Kidney (tissue), 13 donors: ENCODE measurements at regions not wholly inside any gene's neighbourhood (a gene's known extent, or its start where the extent isn't known, plus 50 kb on each side); places are given as distances from the start of the nearest gene placed in this dataset.

Experiments used
- DNase-seq, 5 donors: peaks; one replicate each; pipeline ENCODE4 v3.0.0-alpha.2; 2013 to 2020
- FAIRE-seq: peaks from 2 replicates; lab custom pipeline; 2012; peaks lifted over from hg19 to GRCh38; lab: Jason Lieb, UNC
- H3K27ac ChIP-seq, 2 donors: one replicate each; pipeline ENCODE4 v1.7.0; 2013; ENCODE audit warnings: low read depth in 2 of 2, low read length in 2 of 2, inconsistent platforms in 1 of 2
- H3K27me3 ChIP-seq: one replicate; pipeline ENCODE4 v1.7.1; 2013; ENCODE audit warnings: low read length, inconsistent platforms; ENCODE audit not compliant: control insufficient read depth, insufficient read depth
- H3K36me3 ChIP-seq, 3 donors: one replicate each; pipeline versions ENCODE4 v1.7.0 to v1.7.1; 2013; ENCODE audit warnings: low read length in 3 of 3, control low read depth in 1 of 3, inconsistent platforms in 1 of 3; ENCODE audit not compliant: insufficient read depth in 3 of 3, control insufficient read depth in 2 of 3
- H3K4me1 ChIP-seq, 3 donors: one replicate each; pipeline versions ENCODE4 v1.7.0 to v1.7.1; 2013; ENCODE audit warnings: low read length in 3 of 3, inconsistent platforms in 1 of 3, low read depth in 1 of 3; ENCODE audit not compliant: control insufficient read depth in 2 of 3, insufficient read depth in 2 of 3
- H3K4me3 ChIP-seq, 3 donors: one replicate each; pipeline versions ENCODE4 v1.7.0 to v1.8.1; 2013; ENCODE audit warnings: low read length in 3 of 3, control low read depth in 1 of 3, inconsistent platforms in 1 of 3
- H3K9ac ChIP-seq, 3 donors: one replicate each; pipeline versions ENCODE4 v1.7.0 to v1.7.1; 2013; ENCODE audit warnings: low read length in 3 of 3, control low read depth in 1 of 3, inconsistent platforms in 1 of 3
- H3K9me3 ChIP-seq, 3 donors: one replicate each; pipeline versions ENCODE4 v1.7.0 to v1.7.1; 2013; ENCODE audit warnings: low read length in 3 of 3, control low read depth in 1 of 3, inconsistent platforms in 1 of 3; ENCODE audit not compliant: control insufficient read depth in 2 of 3, insufficient read depth in 1 of 3
- CTCF ChIP-seq: IDR thresholded peaks from 3 replicates; pipeline ENCODE4 v1.5.1; 2012; ENCODE audit warnings: mild to moderate bottlenecking, moderate library complexity, borderline replicate concordance; ENCODE audit not compliant: insufficient read depth; ENCODE audit errors: extremely low read depth
- intact Hi-C: fragments of 100-400 bp; cut with DNase I; formaldehyde crosslinking; loops from one replicate; pipeline ENCODE4 v1.11.1; 2022
- donor health status: control.
- donor health status: control.
- donor health status: control.
- donor health status: control.
- donor health status: control.
- donor health status: DM: yes; HTN: yes; CAD: no.
- donor health status: Normal renal cell carcinoma (clear cell type).

DNA sequence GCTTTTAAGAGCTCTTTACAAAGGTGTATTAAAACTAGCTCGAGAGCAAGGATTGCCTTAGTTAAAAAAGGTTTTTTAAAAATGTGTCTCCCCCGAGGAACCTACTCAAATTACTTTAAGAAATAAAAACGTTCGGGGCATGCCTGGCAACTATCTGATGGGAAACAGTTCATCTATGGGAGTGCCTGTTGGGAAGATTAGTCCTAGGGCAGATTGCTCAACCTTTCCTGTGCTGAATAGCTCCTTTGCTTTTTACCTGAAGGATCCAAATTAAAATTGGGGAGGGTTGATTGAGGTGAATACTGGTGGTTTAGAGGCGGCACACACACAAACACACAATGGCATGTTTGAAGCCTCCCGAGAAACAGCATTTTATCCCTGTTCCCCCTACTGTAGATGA is 541.4 kb upstream of the ATP2B1 start:
- intact Hi-C loops: no loop called here
- FAIRE-seq (no peak), DNase-seq (no peak)
- Histone ChIP-seq H3K9ac (no peak overlapping the region), H3K27ac (no peak overlapping the region), H3K27me3 (no peaks in the 10 kb centered on the region), H3K4me3 (no peak overlapping the region), H3K9me3 (no peaks in the 10 kb centered on the region), H3K4me1 (no peaks in the 10 kb centered on the region), H3K36me3 (no peaks in the 10 kb centered on the region)
- no peak for TF ChIP-seq CTCF

GRCh38 chr12:90246688-90247087 is 538.0 kb upstream of the ATP2B1 start:
- no peak overlapping the region for H3K4me3 ChIP-seq
- H3K36me3 ChIP-seq: no peaks in the 10 kb centered on the region
- DNase-seq (no peak), FAIRE-seq (no peak)
- intact Hi-C loops: no loop called here
- TF ChIP-seq CTCF: no peak
- no peak overlapping the region for H3K9ac ChIP-seq
- H3K27ac ChIP-seq: no peak overlapping the region
- no peaks in the 10 kb centered on the region for H3K4me1 ChIP-seq
- H3K27me3 ChIP-seq: no peaks in the 10 kb centered on the region
- H3K9me3 ChIP-seq: no peaks in the 10 kb centered on the region

- Histone ChIP-seq H3K27ac (no peak overlapping the region), H3K4me3 (no peak overlapping the region), H3K36me3 (no peaks in the 10 kb centered on the region), H3K27me3 (no peaks in the 10 kb centered on the region), H3K9ac (no peak overlapping the region), H3K9me3 (no peaks in the 10 kb centered on the region), H3K4me1 (no peaks in the 10 kb centered on the region)
- DNase-seq (no peak), FAIRE-seq (no peak)
- intact Hi-C loops: no loop called here
- no peak for TF ChIP-seq CTCF
Observed at GRCh38 chr12:90245391-90245790, 536.8 kb upstream of the ATP2B1 start.

- no peak overlapping the region for H3K4me3 ChIP-seq
- no peaks in the 10 kb centered on the region for H3K36me3 ChIP-seq
- H3K27ac ChIP-seq: no peak overlapping the region
- H3K4me1 ChIP-seq: no peaks in the 10 kb centered on the region
- no peak for TF ChIP-seq CTCF
- DNase-seq: no peak
- H3K9ac ChIP-seq: no peak overlapping the region
- FAIRE-seq: no peak
- no peaks in the 10 kb centered on the region for H3K9me3 ChIP-seq
- H3K27me3 ChIP-seq: no peaks in the 10 kb centered on the region
- intact Hi-C loops: no loop called here
Observed at GRCh38 chr12:90244232-90244631, 535.6 kb upstream of the ATP2B1 start.
